Testis (tissue), 2 donors: ENCODE measurements at regions not wholly inside any gene's neighbourhood (a gene's known extent, or its start where the extent isn't known, plus 50 kb on each side); places are given as distances from the start of the nearest gene placed in this dataset.

Source experiments
- CTCF ChIP-seq, 3 experiments: fragments of 450-650 bp in 2 of 3; fragments of 200-600 bp in 1 of 3; sonication (generic) in 1 of 3; IDR thresholded peaks; one replicate each; pipeline ENCODE4 v1.5.1; 2016 to 2019; ENCODE audit warnings: antibody characterized with exemption in 3 of 3, mild to moderate bottlenecking in 2 of 3, moderate library complexity in 1 of 3
- POLR2A ChIP-seq: fragments of 450-650 bp; IDR thresholded peaks from one replicate; pipeline ENCODE4 v1.6.1; 2017; ENCODE audit warnings: antibody characterized with exemption, mild to moderate bottlenecking, moderate library complexity

GRCh38 chr7:119905495-119905894 is 367.5 kb upstream of the KCND2 start:
- TF ChIP-seq CTCF (IDR thresholded peaks at IDR 0.05), result no peak
- TF ChIP-seq POLR2A, result no peak
